Body of pancreas (tissue), 4 donors: ENCODE measurements at regions not wholly inside any gene's neighbourhood (a gene's known extent, or its start where the extent isn't known, plus 50 kb on each side); places are given as distances from the start of the nearest gene placed in this dataset.

ENCODE experiments used
- CTCF ChIP-seq, 7 experiments: fragments of 450-650 bp in 4 of 7; fragments of 200-600 bp in 3 of 7; sonication (generic) in 3 of 7; IDR thresholded peaks; one replicate each; pipeline ENCODE4 v1.5.1; 2016 to 2019; ENCODE audit warnings: antibody characterized with exemption in 7 of 7
- POLR2A ChIP-seq, 3 donors: fragments of 450-650 bp; IDR thresholded peaks; one replicate each; pipeline ENCODE4 v1.6.1; 2016; ENCODE audit warnings: antibody characterized with exemption in 3 of 3, mild to moderate bottlenecking in 2 of 3

GRCh38 chr9:102842423-102842822 is 152.7 kb upstream of the CYLC2 start:
- TF ChIP-seq POLR2A (IDR thresholded peaks at IDR 0.05) (no peak), CTCF (IDR thresholded peaks at IDR 0.05) (no peak)
